ENCODE measurements at regions not wholly inside any gene's neighbourhood (a gene's known extent, or its start where the extent isn't known, plus 50 kb on each side); places are given as distances from the start of the nearest gene placed in this dataset.

DNA sequence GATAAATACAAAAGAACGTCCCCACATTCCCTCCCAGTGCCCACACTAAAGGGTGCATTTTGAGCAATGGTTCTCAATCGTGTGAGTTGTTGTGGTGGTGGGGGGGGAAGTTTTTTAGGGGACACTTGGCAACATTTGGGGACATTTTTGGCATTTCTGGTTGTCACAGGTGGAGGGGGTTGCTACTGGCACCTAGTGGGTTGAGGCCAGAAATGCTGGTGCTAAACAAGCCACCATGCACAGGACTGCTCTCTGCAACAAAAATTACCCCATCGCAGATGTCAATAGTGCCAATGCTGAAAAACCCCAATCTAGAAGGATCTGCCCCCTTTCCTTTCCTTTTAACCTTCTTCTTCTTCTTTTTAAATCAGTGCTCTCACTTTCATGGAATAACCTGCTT, 453.3 kb downstream of the TSHZ3 start (continued):
- TF ChIP-seq, protein P1, sequence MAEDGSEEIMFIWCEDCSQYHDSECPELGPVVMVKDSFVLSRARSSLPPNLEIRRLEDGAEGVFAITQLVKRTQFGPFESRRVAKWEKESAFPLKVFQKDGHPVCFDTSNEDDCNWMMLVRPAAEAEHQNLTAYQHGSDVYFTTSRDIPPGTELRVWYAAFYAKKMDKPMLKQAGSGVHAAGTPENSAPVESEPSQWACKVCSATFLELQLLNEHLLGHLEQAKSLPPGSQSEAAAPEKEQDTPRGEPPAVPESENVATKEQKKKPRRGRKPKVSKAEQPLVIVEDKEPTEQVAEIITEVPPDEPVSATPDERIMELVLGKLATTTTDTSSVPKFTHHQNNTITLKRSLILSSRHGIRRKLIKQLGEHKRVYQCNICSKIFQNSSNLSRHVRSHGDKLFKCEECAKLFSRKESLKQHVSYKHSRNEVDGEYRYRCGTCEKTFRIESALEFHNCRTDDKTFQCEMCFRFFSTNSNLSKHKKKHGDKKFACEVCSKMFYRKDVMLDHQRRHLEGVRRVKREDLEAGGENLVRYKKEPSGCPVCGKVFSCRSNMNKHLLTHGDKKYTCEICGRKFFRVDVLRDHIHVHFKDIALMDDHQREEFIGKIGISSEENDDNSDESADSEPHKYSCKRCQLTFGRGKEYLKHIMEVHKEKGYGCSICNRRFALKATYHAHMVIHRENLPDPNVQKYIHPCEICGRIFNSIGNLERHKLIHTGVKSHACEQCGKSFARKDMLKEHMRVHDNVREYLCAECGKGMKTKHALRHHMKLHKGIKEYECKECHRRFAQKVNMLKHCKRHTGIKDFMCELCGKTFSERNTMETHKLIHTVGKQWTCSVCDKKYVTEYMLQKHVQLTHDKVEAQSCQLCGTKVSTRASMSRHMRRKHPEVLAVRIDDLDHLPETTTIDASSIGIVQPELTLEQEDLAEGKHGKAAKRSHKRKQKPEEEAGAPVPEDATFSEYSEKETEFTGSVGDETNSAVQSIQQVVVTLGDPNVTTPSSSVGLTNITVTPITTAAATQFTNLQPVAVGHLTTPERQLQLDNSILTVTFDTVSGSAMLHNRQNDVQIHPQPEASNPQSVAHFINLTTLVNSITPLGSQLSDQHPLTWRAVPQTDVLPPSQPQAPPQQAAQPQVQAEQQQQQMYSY (CRISPR knock-in tag; IDR thresholded peaks at IDR 0.05), result no peak
- no peak for TF ChIP-seq FOXJ3 (CRISPR knock-in tag; IDR thresholded peaks at IDR 0.05; ENCODE audit: borderline replicate concordance)
- TF ChIP-seq, protein P2, sequence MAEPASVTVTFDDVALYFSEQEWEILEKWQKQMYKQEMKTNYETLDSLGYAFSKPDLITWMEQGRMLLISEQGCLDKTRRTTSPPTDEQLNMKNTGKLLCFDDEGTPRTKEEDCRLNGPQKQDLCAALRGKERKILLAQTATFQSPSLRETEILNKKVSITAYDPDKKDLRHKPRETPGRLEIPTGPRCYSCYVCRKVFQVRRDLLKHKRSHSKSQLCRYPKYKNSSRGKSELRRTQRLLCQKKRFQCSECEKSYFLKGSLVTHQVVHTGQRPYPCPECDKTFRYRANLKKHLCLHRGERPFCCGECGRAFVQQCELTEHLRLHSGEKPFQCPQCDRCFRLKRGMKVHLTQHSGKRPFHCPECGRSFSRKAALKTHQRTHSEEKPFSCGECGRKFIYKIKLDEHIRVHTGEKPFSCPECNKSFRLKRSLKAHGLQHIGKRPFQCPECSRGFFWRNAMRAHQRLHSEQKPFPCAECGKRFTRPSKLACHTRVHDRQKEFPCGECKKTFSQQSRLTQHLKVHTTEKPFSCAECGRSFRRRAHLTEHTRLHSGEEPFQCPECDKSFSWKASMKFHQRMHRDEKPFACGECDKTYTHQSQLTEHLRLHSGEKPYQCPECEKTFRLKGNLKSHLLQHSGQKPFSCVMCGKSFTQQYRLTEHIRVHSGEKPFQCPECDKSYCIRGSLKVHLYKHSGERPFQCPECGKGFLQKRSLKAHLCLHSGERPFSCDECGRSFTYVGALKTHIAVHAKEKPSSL (CRISPR knock-in tag; conservative IDR thresholded peaks at IDR 0.05), result no peak

DNA sequence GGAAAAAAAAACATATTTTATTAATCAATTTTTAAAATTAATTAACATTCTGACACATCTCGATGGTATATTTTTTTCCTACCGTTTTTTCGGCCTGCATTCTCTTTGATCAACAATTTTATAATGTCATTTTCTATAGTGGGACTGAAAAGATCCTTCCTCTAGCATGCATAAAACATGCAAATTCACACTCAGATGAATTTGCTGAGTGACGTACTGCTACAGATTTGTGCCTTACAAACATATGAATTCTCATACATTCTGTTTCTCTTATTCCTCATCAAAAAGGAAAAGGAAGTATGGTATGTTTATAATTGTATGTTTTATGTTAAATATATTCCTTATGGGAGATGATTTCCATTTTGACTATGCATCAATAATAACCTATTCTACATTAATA, 458.2 kb downstream of the TSHZ3 start:
- POLR2A ChIA-PET, result no interaction called here
- no peak for ATAC-seq
- CTCF ChIA-PET, result no interaction called here
- Mint-ChIP-seq H3K9me3 (no peaks in the 10 kb centered on the region), H3K27ac (no peak overlapping the region), H3K36me3 (no peaks in the 10 kb centered on the region), H3K4me3 (no peak overlapping the region), H3K27me3 (ENCODE audit: low read depth) (no peaks in the 10 kb centered on the region), H3K4me1 (peaks cover 25% of the 10 kb centered on the region)
- no peak for DNase-seq (ENCODE audit: low spot score)
- TF ChIP-seq ZNF232 (CRISPR knock-in tag; IDR thresholded peaks at IDR 0.05) (no peak), SMAD4 (CRISPR knock-in tag; IDR thresholded peaks at IDR 0.05) (no peak), NR1H2 (CRISPR knock-in tag; IDR thresholded peaks at IDR 0.05) (no peak), FOXP1 (CRISPR knock-in tag; IDR thresholded peaks at IDR 0.05; ENCODE audit: borderline replicate concordance) (no peak), HMGA2 (CRISPR knock-in tag; IDR thresholded peaks at IDR 0.05) (no peak), SP1 (CRISPR knock-in tag; conservative IDR thresholded peaks at IDR 0.05) (no peak), OVOL2 (CRISPR knock-in tag; IDR thresholded peaks at IDR 0.05; ENCODE audit: borderline replicate concordance) (no peak), MYBL2 (CRISPR knock-in tag; IDR thresholded peaks at IDR 0.05) (no peak), MXD4 (CRISPR knock-in tag; IDR thresholded peaks at IDR 0.05; ENCODE audit: borderline replicate concordance) (no peak), TEAD4 (CRISPR knock-in tag; IDR thresholded peaks at IDR 0.05) (no peak)
- TF ChIP-seq, protein P3, sequence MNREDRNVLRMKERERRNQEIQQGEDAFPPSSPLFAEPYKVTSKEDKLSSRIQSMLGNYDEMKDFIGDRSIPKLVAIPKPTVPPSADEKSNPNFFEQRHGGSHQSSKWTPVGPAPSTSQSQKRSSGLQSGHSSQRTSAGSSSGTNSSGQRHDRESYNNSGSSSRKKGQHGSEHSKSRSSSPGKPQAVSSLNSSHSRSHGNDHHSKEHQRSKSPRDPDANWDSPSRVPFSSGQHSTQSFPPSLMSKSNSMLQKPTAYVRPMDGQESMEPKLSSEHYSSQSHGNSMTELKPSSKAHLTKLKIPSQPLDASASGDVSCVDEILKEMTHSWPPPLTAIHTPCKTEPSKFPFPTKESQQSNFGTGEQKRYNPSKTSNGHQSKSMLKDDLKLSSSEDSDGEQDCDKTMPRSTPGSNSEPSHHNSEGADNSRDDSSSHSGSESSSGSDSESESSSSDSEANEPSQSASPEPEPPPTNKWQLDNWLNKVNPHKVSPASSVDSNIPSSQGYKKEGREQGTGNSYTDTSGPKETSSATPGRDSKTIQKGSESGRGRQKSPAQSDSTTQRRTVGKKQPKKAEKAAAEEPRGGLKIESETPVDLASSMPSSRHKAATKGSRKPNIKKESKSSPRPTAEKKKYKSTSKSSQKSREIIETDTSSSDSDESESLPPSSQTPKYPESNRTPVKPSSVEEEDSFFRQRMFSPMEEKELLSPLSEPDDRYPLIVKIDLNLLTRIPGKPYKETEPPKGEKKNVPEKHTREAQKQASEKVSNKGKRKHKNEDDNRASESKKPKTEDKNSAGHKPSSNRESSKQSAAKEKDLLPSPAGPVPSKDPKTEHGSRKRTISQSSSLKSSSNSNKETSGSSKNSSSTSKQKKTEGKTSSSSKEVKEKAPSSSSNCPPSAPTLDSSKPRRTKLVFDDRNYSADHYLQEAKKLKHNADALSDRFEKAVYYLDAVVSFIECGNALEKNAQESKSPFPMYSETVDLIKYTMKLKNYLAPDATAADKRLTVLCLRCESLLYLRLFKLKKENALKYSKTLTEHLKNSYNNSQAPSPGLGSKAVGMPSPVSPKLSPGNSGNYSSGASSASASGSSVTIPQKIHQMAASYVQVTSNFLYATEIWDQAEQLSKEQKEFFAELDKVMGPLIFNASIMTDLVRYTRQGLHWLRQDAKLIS (CRISPR knock-in tag; IDR thresholded peaks at IDR 0.05; ENCODE audit: borderline replicate concordance), result no peak
- TF ChIP-seq, protein P4, sequence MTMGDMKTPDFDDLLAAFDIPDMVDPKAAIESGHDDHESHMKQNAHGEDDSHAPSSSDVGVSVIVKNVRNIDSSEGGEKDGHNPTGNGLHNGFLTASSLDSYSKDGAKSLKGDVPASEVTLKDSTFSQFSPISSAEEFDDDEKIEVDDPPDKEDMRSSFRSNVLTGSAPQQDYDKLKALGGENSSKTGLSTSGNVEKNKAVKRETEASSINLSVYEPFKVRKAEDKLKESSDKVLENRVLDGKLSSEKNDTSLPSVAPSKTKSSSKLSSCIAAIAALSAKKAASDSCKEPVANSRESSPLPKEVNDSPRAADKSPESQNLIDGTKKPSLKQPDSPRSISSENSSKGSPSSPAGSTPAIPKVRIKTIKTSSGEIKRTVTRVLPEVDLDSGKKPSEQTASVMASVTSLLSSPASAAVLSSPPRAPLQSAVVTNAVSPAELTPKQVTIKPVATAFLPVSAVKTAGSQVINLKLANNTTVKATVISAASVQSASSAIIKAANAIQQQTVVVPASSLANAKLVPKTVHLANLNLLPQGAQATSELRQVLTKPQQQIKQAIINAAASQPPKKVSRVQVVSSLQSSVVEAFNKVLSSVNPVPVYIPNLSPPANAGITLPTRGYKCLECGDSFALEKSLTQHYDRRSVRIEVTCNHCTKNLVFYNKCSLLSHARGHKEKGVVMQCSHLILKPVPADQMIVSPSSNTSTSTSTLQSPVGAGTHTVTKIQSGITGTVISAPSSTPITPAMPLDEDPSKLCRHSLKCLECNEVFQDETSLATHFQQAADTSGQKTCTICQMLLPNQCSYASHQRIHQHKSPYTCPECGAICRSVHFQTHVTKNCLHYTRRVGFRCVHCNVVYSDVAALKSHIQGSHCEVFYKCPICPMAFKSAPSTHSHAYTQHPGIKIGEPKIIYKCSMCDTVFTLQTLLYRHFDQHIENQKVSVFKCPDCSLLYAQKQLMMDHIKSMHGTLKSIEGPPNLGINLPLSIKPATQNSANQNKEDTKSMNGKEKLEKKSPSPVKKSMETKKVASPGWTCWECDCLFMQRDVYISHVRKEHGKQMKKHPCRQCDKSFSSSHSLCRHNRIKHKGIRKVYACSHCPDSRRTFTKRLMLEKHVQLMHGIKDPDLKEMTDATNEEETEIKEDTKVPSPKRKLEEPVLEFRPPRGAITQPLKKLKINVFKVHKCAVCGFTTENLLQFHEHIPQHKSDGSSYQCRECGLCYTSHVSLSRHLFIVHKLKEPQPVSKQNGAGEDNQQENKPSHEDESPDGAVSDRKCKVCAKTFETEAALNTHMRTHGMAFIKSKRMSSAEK (CRISPR knock-in tag; IDR thresholded peaks at IDR 0.05; ENCODE audit: borderline replicate concordance), result no peak
- TF ChIP-seq, protein P5, sequence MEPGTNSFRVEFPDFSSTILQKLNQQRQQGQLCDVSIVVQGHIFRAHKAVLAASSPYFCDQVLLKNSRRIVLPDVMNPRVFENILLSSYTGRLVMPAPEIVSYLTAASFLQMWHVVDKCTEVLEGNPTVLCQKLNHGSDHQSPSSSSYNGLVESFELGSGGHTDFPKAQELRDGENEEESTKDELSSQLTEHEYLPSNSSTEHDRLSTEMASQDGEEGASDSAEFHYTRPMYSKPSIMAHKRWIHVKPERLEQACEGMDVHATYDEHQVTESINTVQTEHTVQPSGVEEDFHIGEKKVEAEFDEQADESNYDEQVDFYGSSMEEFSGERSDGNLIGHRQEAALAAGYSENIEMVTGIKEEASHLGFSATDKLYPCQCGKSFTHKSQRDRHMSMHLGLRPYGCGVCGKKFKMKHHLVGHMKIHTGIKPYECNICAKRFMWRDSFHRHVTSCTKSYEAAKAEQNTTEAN (CRISPR knock-in tag; IDR thresholded peaks at IDR 0.05), result no peak
